ENCODE measurements at regions not wholly inside any gene's neighbourhood (a gene's known extent, or its start where the extent isn't known, plus 50 kb on each side); places are given as distances from the start of the nearest gene placed in this dataset.
"Not testable (repeated sequence)": the region's sequence is repeated elsewhere in the genome, so short reads cannot be mapped to it uniquely, and the experiment has no call there.

GRCh38 chr3:73120710-73121109, 59.3 kb downstream of the EBLN2 start:
- no peak for DNase-seq

DNA sequence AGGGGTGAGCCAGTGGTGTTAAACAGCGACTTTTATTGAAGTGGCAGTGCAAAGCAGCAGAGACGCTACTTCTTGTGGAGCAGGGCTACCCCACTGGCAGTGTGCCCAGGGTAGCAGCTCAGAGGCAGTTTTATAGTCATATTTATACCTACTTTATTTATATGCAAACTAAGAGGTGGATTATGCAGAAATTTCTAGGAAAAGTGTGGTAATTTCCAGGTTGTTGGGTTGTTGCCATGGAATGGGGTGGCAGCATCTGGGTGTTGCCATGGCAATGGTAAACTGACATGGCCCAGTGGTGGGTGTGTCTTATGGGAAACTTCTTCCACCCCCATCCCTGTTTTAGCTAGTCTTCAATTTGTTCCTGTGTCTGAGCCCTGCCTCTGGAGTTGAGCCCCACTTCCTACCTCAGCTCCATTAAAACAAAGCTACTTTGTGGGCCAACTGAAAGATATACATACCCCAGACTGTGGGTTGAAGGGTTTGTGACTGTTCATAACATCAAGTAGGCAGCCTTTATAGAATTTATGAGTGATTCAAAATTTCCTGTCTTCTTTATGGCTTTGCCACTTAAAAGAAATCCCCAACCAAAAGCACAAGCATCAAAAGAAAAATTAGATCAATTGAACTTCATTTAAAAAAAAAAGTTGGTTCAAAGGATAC, 60.3 kb downstream of the EBLN2 start:
- DNase-seq = peak; percentile 0

- DNase-seq = no peak
Observed at GRCh38 chr3:73134034-73134433, 72.6 kb downstream of the EBLN2 start.

DNA sequence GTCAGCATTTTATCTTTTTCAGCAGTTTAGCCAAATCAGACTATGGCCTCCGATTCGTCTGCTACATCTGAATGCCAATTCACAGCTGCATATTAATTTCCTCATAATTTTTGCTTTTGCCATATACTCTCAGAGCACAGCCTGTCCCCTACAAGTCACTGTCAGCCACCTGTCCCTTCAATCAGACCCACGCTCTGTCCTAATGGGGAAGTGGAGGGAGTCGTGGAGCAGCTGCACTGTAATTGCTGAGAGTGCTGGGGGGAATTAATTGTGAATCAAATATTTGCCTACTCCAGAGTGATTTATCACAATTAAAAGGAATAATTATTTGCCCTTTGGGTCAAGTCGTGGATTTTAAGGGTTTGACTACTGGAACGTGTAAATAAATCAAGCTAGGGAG, 75.5 kb downstream of the EBLN2 start:
- no peak for DNase-seq

- DNase-seq = no peak
Observed at GRCh38 chr3:73137736-73138403, 76.4 kb downstream of the EBLN2 start.

DNA sequence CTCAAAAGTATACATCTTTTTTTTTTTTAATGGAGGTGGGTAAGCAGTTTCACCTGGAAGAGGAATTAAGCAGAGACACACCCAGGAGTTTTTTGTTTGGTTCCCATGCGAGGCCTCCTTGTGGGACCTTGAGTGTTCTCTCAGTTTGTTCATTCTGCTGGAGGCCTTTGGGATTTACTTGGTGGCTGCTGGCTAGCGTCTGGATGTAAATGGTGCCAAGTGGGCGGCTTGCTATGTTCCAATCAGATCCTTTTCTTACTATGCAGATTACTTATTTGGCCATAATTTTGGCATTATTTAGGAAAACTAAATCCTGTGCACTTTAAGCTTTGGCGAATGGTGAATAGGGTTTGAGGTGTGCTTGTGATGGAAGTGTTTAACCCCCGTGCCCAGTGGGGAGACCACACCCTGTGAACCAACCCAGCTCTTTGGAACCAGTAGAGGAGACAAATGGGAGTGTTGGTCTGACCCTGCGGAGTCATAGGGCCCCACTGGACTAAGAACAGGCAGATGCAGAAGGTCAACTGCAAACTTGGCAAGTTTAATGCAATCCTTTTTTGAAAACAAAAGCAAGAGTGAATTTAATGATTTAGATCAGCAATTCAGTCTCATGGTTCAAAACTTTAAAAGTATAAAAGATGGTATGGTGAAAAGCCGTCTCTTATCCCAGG, 79.4 kb downstream of the EBLN2 start:
- DNase-seq = no peak

DNA sequence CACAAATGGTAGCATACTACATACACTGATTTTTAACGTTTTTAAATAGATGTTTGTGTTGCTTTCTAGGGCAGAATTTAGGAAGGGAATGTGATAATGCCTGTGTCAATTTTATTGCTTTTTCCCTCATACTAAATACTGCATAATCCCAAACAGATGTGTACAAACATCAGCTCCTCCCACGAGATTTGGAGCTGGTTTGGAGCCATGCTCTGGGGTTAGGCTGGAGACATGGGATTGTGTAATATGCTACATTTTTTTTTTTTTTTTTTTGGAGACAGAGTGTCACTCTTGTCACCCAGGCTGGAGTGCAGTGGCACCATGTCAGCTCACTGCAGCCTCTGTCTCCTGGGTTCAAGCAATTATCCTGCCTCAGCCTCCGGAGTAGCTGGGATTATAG, 80.1 kb downstream of the EBLN2 start:
- DNase-seq = no peak

DNA sequence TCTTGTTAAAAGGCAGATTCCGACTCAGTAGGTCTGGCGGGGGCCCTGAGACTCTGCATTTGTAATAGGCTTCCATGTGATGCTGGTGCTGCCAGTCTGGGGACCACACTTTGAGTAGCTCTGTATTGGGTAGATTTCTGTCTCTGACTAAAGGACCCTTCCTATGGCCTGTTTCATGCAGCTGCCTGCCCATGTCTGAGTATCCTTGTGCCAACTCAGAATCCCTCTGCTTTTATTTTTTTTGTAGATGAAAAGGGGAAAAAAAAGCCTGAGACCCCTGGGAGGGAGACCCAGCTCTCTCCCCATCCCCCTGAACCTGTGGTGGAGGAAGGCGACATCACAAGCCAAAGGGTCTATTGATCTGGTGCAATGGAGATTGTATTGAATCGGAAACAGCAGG, 81.9 kb downstream of the EBLN2 start:
- DNase-seq = no peak

DNA sequence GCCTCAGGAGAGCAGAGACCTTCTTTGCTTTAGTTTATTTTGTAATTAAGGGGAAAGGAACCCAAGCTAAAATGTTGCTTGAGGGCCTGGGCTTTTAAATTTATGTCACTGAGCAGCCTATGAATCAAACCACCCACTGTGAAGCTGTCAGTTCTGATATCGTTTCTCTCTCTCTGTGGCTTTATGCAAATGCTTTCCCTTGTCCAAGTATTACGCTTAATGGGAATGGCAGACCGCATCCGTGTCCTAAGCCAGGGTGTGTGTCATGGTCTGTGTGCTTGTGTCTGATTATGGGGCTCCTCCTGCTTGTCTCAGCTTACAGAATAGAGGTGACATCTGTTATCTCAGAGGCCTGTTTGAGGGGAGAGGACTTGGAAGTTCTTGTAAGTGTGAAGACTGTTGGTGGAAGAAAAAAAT, 82.4 kb downstream of the EBLN2 start:
- DNase-seq = no peak

- DNase-seq = no peak
Observed at GRCh38 chr3:73144276-73144675, 82.8 kb downstream of the EBLN2 start.

- DNase-seq = no peak
Observed at GRCh38 chr3:73144828-73145227, 83.4 kb downstream of the EBLN2 start.

DNA sequence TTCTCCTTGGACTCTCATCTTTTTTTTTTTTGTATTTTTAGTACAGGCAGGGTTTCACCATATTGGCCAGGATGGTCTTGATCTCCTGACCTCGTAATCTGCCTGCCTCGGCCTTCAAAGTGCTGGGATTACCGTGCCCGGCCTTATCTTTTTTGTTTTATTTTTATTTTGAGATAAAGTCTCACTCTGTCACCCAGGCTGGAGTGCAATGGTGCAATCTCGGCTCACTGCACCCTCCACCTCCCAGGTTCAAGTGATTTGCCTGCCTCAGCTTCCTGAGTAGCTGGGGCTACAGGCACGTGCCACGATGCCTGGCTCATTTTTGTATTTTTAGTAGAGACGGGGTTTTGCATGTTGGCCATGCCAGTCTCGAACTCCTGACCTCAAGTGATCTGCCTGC, 86.0 kb downstream of the EBLN2 start:
- not testable (repeated sequence) for DNase-seq

GRCh38 chr3:73148206-73148605, 86.7 kb downstream of the EBLN2 start:
- DNase-seq = no peak

- peak; percentile 34 for DNase-seq
Observed at GRCh38 chr3:73148682-73149081, 87.2 kb downstream of the EBLN2 start.

DNA sequence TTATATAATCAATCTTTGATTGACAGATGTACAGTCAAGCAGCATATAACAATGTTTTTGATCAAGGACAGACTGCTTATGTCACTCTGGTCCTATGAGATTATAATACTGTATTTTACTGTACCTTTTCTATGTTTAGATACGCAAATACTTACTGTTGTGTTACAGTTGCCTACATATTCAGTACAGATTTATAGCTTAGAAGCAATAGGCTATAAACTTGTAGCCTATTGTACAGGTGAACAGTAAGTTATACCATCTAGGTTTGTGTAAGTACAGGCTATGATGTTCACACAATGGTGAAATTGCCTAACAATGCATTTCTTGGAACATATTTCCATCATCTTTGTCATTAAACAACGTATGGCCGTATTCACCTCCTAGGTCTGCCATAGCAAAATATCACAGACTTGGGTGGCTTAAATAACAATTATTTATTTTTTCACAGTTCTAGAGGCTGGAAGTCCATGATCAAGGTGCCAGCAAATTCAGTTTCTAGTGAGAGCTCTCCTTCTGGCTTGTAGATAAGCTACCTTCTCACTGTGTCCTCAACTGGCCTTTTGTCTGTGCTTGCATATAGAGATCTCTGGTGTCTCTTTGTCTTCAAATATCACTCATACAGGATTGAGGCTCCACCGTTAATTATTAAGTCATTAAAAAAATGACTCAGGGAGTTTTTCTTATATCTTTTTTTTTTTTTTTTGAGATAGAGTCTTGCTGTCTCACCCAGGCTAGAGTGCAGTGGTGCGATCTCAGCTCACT, 89.1 kb downstream of the EBLN2 start:
- no peak for DNase-seq

- not testable (repeated sequence) for DNase-seq
Observed at GRCh38 chr3:73152571-73152970, 91.1 kb downstream of the EBLN2 start.

DNA sequence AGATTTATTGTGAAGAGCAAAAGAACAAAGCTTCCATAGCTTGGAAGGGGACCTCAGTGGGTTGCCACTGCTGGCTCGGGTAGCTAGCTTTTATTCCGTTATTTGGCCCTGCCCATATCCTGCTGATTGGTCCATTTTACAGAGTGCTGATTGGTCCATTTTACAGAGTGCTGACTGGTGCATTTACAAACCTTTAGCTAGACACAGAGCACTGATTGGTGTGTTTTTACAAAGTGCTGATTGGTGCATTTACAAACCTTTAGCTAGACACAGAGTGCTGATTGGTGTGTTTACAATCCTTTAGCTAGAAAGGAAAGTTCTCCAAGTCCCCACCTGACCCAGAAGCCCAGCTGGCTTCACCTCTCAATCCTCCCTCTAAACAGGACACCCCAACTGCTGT, 91.6 kb downstream of the EBLN2 start:
- not testable (repeated sequence) for DNase-seq

DNA sequence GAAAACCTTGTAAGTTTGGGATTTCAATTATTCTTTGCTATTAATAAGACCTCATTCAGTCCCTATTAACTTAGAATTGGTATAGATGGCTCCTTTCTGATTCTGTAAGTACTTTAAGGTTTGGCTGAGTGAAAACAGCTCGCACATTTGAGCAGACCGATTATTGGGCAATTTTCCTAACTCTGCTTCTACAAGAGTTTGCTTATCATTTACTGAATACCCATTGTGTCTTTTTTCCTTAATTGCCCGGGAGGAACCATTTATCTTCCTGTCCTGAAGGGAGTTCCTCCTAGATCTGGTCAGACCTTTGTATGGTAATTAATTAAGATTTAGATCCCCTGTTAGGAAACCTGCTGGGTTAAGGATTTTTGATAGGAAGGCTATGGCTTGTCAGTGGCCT, 92.8 kb downstream of the EBLN2 start:
- not testable (repeated sequence) for DNase-seq

DNA sequence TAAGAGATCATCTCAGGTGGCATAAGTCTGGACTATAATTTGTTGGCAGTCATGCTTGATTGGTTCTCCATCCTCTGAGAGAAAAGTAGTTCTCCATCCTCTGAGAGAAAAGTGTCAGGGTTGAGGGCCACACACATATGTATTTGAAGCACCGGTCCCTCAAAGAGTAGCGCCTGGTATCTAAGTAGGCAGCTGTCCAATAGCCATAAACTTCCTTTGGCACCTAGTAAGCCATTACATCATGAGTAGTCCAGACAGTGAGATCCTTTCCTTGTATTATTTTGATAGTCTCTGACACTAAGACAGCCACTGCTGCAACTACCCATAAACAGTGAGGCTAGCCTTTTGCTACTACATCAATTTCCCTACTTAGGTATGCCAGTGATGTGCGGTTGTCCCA, 94.0 kb downstream of the EBLN2 start:
- DNase-seq = not testable (repeated sequence)

DNA sequence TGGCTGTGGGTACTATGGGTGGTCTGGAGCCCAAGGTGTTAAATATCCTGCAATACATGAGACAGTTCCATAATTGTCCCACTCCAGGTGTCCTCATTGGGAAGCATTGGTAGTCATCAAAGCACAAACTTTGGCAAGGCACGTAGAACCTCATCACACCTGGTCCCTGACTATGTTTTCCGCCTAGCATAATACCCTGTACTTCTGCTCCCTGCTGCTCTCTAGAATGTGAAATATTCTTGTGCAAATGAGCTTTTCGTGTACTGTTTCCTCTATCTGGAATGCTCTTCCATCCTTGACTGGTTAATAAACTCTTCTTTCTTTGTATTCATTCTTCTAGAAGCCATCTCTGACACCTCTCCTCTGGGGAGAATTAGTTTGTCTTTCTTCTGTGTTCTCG, 103.2 kb downstream of the EBLN2 start:
- DNase-seq = no peak

- DNase-seq = no peak
Observed at GRCh38 chr3:73175698-73176097, 114.2 kb downstream of the EBLN2 start.

GRCh38 chr3:73176941-73177340, 115.5 kb downstream of the EBLN2 start:
- DNase-seq = no peak

GRCh38 chr3:73177827-73178226, 116.4 kb downstream of the EBLN2 start:
- DNase-seq = no peak

DNA sequence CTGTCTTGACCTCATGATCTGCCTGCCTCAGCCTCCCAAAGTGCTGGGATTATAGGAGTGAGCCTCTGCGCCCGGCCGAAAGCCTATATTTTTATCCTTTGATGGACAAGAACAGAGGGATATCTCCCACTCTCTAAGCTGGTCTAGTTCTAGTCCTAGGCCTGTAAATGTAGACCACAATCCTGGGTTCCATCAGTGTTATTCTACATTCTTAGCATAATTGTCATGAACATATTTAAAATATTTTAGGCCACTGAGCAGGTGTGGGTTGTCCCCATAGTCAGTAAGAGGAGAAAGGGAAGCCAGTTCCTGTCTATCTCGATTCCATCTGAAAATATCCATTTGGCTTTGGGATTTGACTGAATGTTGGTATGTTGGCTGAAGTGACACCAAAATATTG, 118.1 kb downstream of the EBLN2 start:
- DNase-seq = no peak
